Left lung (tissue), 4 donors: ENCODE measurements at regions not wholly inside any gene's neighbourhood (a gene's known extent, or its start where the extent isn't known, plus 50 kb on each side); places are given as distances from the start of the nearest gene placed in this dataset.

Experiments
- ATAC-seq: fragments of 200-7000 bp; cut with Tn5 transposase; one replicate; pipeline ENCODE4 v1.9.1; 2020; ENCODE audit warnings: moderate library complexity
- DNase-seq, 4 donors: peaks; one replicate each; pipeline ENCODE4 v3.0.0-alpha.2; 2013 to 2020
- H3K27ac ChIP-seq, 2 donors: fragments of 200-600 bp; sonication (generic) in 1 of 2; one replicate each; pipeline versions ENCODE4 v1.5.0 to v1.8.0; 2020 to 2021
- H3K27me3 ChIP-seq, 2 donors: fragments of 200-600 bp; sonication (generic) in 1 of 2; one replicate each; pipeline versions ENCODE4 v1.5.0 to v1.8.0; 2020 to 2021
- H3K36me3 ChIP-seq, 2 donors: fragments of 200-600 bp; sonication (generic) in 1 of 2; one replicate each; pipeline versions ENCODE4 v1.5.0 to v1.8.0; 2020 to 2021
- H3K4me1 ChIP-seq, 2 donors: fragments of 200-600 bp; one replicate each; pipeline ENCODE4 v1.8.0; 2021
- H3K4me3 ChIP-seq, 2 donors: fragments of 200-600 bp; sonication (generic) in 1 of 2; one replicate each; pipeline versions ENCODE4 v1.5.0 to v1.8.0; 2020 to 2021; ENCODE audit warnings: mild to moderate bottlenecking in 1 of 2
- H3K9me3 ChIP-seq, 2 donors: fragments of 200-600 bp; sonication (generic) in 1 of 2; one replicate each; pipeline versions ENCODE4 v1.5.0 to v1.8.0; 2020 to 2021
- intact Hi-C, 2 donors: fragments of 100-400 bp; cut with DNase I; formaldehyde crosslinking; loops; one replicate each; pipeline versions ENCODE4 v1.11.2 to v1.14.2; 2022
- TF ChIP-seq, protein P1 (sequence below), 2 donors: fragments of 200-600 bp; sonication (generic) in 1 of 2; IDR thresholded peaks; one replicate each; pipeline versions ENCODE4 v1.5.0 to v1.8.0; 2021; ENCODE audit warnings: antibody characterized with exemption in 2 of 2
- donor health status: DM: no; HTN: yes; CAD: no.
- donor health status: DM: no; HTN: no; CAD: no.

DNA sequence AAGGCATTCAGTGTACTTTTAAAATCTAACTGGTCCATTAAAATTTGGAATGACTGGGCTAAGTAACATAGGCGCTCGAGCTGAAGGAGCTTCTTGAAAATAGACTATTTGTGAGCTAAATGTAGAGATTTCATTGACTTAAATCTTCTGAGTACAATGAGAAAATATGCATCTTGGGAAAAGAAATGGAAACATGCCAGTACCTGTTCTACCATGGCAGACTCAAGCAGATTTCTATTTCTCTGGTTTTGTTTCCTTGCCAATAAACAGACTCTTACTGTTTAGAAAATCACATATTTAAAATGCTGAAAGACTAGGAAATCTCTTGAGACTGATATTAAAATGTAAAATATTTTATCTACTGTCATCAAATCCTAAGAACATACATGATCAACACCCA, 678.1 kb downstream of the FAT4 start:
- intact Hi-C loops, result no loop called here
- no peak for ATAC-seq

DNA sequence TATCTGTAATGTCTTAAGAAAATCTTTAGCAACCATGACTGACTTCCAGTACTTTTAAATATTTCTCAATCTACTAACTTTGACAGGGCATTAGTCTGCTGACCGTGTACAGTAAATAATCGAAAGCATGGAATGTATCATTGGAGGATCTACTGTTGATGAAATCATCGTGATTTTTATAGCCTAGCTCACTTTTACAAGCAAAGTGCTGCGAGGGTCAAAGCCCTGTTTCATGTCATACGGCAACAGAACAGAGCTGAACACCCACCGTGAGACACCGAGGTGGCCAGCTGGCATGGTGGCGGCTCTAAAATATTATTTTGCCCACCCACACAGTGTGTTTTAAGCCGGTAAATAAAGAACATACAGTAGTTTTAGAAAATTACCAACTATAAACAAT, 679.3 kb downstream of the FAT4 start:
- no peaks in the 10 kb centered on the region for H3K36me3 ChIP-seq
- no peak overlapping the region for H3K4me3 ChIP-seq
- ATAC-seq, result no peak
- intact Hi-C loops, result no loop called here
- H3K27ac ChIP-seq, result no peak overlapping the region
- DNase-seq, result no peak
- H3K4me1 ChIP-seq, result no peaks in the 10 kb centered on the region
- TF ChIP-seq, protein P1, sequence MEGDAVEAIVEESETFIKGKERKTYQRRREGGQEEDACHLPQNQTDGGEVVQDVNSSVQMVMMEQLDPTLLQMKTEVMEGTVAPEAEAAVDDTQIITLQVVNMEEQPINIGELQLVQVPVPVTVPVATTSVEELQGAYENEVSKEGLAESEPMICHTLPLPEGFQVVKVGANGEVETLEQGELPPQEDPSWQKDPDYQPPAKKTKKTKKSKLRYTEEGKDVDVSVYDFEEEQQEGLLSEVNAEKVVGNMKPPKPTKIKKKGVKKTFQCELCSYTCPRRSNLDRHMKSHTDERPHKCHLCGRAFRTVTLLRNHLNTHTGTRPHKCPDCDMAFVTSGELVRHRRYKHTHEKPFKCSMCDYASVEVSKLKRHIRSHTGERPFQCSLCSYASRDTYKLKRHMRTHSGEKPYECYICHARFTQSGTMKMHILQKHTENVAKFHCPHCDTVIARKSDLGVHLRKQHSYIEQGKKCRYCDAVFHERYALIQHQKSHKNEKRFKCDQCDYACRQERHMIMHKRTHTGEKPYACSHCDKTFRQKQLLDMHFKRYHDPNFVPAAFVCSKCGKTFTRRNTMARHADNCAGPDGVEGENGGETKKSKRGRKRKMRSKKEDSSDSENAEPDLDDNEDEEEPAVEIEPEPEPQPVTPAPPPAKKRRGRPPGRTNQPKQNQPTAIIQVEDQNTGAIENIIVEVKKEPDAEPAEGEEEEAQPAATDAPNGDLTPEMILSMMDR (IDR thresholded peaks at IDR 0.05), result no peak
- H3K9me3 ChIP-seq, result no peaks in the 10 kb centered on the region
- H3K27me3 ChIP-seq, result no peaks in the 10 kb centered on the region

More for the DNA sequence above, 678.1 kb downstream of the FAT4 start:
- no peaks in the 10 kb centered on the region for H3K27me3 ChIP-seq
- DNase-seq, result no peak
- no peaks in the 10 kb centered on the region for H3K4me1 ChIP-seq
- H3K36me3 ChIP-seq, result no peaks in the 10 kb centered on the region
- TF ChIP-seq, protein P1 (IDR thresholded peaks at IDR 0.05), result no peak
- no peak overlapping the region for H3K4me3 ChIP-seq
- H3K9me3 ChIP-seq, result no peaks in the 10 kb centered on the region
- H3K27ac ChIP-seq, result no peak overlapping the region

DNA sequence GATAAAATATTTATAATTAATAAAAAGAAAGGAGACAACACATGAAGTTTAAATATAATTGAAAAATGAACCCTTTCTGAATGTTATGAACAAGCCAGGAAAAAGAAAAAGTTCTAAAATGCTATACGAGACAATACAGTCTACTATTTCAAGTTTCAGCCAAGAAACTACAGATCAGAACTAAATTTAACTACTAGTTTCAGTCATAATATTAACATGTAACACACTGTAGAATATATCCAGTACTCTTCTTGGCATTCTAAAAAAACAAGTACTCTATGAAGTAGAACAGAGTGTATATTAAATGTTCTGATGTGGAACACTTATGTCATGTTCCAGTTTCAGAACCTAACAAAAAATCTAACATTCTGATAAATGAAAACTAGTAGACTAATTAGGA, 679.7 kb downstream of the FAT4 start:
- no peaks in the 10 kb centered on the region for H3K27me3 ChIP-seq
- DNase-seq (no peak), ATAC-seq (no peak)
- TF ChIP-seq, protein P1 (IDR thresholded peaks at IDR 0.05), result no peak
- H3K27ac ChIP-seq, result no peak overlapping the region
- H3K4me1 ChIP-seq, result no peaks in the 10 kb centered on the region
- H3K36me3 ChIP-seq, result no peaks in the 10 kb centered on the region
- intact Hi-C loops, result no loop called here
- no peaks in the 10 kb centered on the region for H3K9me3 ChIP-seq
- H3K4me3 ChIP-seq, result no peak overlapping the region

DNA sequence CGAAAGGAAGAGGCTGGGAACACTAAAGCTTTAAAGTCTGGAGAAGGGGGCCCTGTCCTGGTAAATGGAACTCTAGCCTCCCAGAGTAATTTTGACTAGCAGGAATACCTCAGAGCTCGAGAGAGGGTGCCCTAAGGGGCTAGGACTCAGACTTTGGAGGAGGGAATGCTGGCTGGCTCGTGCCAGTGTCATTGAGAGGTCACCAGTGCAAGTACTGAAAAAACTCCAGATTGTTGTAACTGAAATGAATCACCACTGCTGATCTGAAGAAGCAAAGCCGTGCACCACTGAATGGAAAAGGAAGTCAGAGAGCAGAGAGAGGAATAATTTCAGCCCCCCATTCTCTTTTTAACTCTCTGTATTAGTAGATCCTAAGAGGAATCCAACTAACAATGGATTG, 690.2 kb downstream of the FAT4 start:
- H3K4me1 ChIP-seq, result no peaks in the 10 kb centered on the region
- peaks cover 0 to 3% of the 10 kb centered on the region in 2 donors for H3K9me3 ChIP-seq
- TF ChIP-seq, protein P1 (IDR thresholded peaks at IDR 0.05), result no peak
- ATAC-seq, result no peak
- intact Hi-C loops, result no loop called here
- H3K36me3 ChIP-seq, result no peaks in the 10 kb centered on the region
- no peaks in the 10 kb centered on the region for H3K27me3 ChIP-seq
- no peak for DNase-seq
- no peak overlapping the region for H3K4me3 ChIP-seq
- no peak overlapping the region for H3K27ac ChIP-seq

DNA sequence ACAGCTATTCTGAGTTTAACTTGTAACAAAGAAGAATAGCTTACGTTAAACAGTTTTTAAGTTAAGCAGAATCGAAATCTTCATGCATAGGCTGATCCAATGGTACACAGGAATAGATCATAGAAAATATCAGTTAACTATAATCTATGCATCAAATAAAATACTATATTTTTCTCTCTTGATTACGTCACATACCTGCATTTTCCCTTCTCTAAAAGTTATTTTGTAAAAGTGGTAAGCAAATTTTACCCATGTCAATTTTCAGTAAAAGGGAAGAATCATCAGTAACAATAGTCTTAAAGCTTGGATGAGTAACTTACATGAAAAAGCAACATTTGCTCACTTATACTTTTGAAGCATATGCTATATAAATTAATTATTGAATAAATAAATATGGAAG, 692.4 kb downstream of the FAT4 start:
- H3K36me3 ChIP-seq, result no peaks in the 10 kb centered on the region
- no peak overlapping the region for H3K4me3 ChIP-seq
- H3K4me1 ChIP-seq, result no peaks in the 10 kb centered on the region
- peaks cover 0 to 12% of the 10 kb centered on the region in 2 donors for H3K9me3 ChIP-seq
- no peaks in the 10 kb centered on the region for H3K27me3 ChIP-seq
- no peak overlapping the region for H3K27ac ChIP-seq
- TF ChIP-seq, protein P1 (IDR thresholded peaks at IDR 0.05), result no peak
- DNase-seq (no peak), ATAC-seq (no peak)
- intact Hi-C loops, result no loop called here
